ENCODE measurements at regions not wholly inside any gene's neighbourhood (a gene's known extent, or its start where the extent isn't known, plus 50 kb on each side); places are given as distances from the start of the nearest gene placed in this dataset.

GRCh38 chr16:22732959-22733358 is 81.0 kb upstream of the HS3ST2 start:
- Mint-ChIP-seq H3K27me3 (peaks cover 2 to 47% of the 10 kb centered on the region in 2 donors), H3K9me3 (no peaks in the 10 kb centered on the region), H3K36me3 (ENCODE audit: insufficient read depth) (no peaks in the 10 kb centered on the region), H3K4me3 (no peak overlapping the region), H3K4me1 (ENCODE audit: low read depth in 2 of 2) (no peaks in the 10 kb centered on the region), H3K27ac (no peak overlapping the region)
- ATAC-seq (replicated peaks): no peak
- no peak for DNase-seq

GRCh38 chr16:22734368-22734767 is 79.6 kb upstream of the HS3ST2 start:
- Mint-ChIP-seq H3K4me1 (ENCODE audit: low read depth in 2 of 2) (no peaks in the 10 kb centered on the region), H3K27me3 (peaks cover 0 to 41% of the 10 kb centered on the region in 2 donors), H3K9me3 (no peaks in the 10 kb centered on the region), H3K4me3 (no peak overlapping the region), H3K36me3 (ENCODE audit: insufficient read depth) (no peaks in the 10 kb centered on the region), H3K27ac (no peak overlapping the region)
- DNase-seq: no peak
- no peak for ATAC-seq (replicated peaks)

GRCh38 chr16:22736791-22737190 is 77.2 kb upstream of the HS3ST2 start:
- Mint-ChIP-seq H3K36me3 (ENCODE audit: insufficient read depth) (no peaks in the 10 kb centered on the region), H3K4me3 (no peak overlapping the region), H3K4me1 (ENCODE audit: low read depth in 2 of 2) (no peaks in the 10 kb centered on the region), H3K27me3 (peaks cover 11 to 42% of the 10 kb centered on the region in 2 donors), H3K9me3 (no peaks in the 10 kb centered on the region), H3K27ac (no peak overlapping the region)
- DNase-seq: no peak
- ATAC-seq (replicated peaks): no peak

GRCh38 chr16:22739077-22739476 is 74.9 kb upstream of the HS3ST2 start:
- H3K36me3 Mint-ChIP-seq (ENCODE audit: insufficient read depth): no peaks in the 10 kb centered on the region
- DNase-seq: no peak
- H3K9me3 Mint-ChIP-seq: peaks cover 2 to 4% of the 10 kb centered on the region in 2 donors
- H3K27me3 Mint-ChIP-seq: peaks cover 15 to 36% of the 10 kb centered on the region in 2 donors
- no peak overlapping the region for H3K4me3 Mint-ChIP-seq
- H3K4me1 Mint-ChIP-seq (ENCODE audit: low read depth in 2 of 2): no peaks in the 10 kb centered on the region
- no peak overlapping the region for H3K27ac Mint-ChIP-seq
- no peak for ATAC-seq (replicated peaks)

GRCh38 chr16:22743401-22743800 is 70.6 kb upstream of the HS3ST2 start:
- Mint-ChIP-seq H3K27me3 (peaks cover 46 to 53% of the 10 kb centered on the region in 2 donors), H3K4me3 (no peak overlapping the region), H3K9me3 (peaks cover 11 to 15% of the 10 kb centered on the region in 2 donors), H3K36me3 (ENCODE audit: insufficient read depth) (no peaks in the 10 kb centered on the region), H3K4me1 (ENCODE audit: low read depth in 2 of 2) (no peaks in the 10 kb centered on the region), H3K27ac (no peak overlapping the region)
- ATAC-seq (replicated peaks) (no peak), DNase-seq (no peak)

- Mint-ChIP-seq H3K27me3 (peaks cover 32 to 56% of the 10 kb centered on the region in 2 donors), H3K36me3 (ENCODE audit: insufficient read depth) (no peaks in the 10 kb centered on the region), H3K4me1 (ENCODE audit: low read depth in 2 of 2) (no peaks in the 10 kb centered on the region), H3K4me3 (no peak overlapping the region), H3K9me3 (peaks cover 0 to 6% of the 10 kb centered on the region in 2 donors), H3K27ac (no peak overlapping the region)
- DNase-seq (no peak), ATAC-seq (replicated peaks) (no peak)
These were observed 62.8 kb upstream of the HS3ST2 start for GRCh38 chr16:22751104-22751667.

- no peak overlapping the region for H3K27ac Mint-ChIP-seq
- no peak for DNase-seq
- no peak overlapping the region for H3K4me3 Mint-ChIP-seq
- H3K36me3 Mint-ChIP-seq (ENCODE audit: insufficient read depth): no peaks in the 10 kb centered on the region
- peaks cover 28 to 61% of the 10 kb centered on the region in 2 donors for H3K27me3 Mint-ChIP-seq
- no peak for ATAC-seq (replicated peaks)
- H3K4me1 Mint-ChIP-seq (ENCODE audit: low read depth in 2 of 2): no peaks in the 10 kb centered on the region
- peaks cover 0 to 3% of the 10 kb centered on the region in 2 donors for H3K9me3 Mint-ChIP-seq
These were observed 62.3 kb upstream of the HS3ST2 start for GRCh38 chr16:22751685-22752084.

GRCh38 chr16:22753451-22753850 is 60.5 kb upstream of the HS3ST2 start:
- DNase-seq (no peak), ATAC-seq (replicated peaks) (no peak)
- no peaks in the 10 kb centered on the region for H3K9me3 Mint-ChIP-seq
- no peak overlapping the region for H3K4me3 Mint-ChIP-seq
- peaks cover 24 to 58% of the 10 kb centered on the region in 2 donors for H3K27me3 Mint-ChIP-seq
- H3K4me1 Mint-ChIP-seq (ENCODE audit: low read depth in 2 of 2): no peaks in the 10 kb centered on the region
- H3K27ac Mint-ChIP-seq: no peak overlapping the region
- no peaks in the 10 kb centered on the region for H3K36me3 Mint-ChIP-seq (ENCODE audit: insufficient read depth)

GRCh38 chr16:22754577-22754976 is 59.4 kb upstream of the HS3ST2 start:
- Mint-ChIP-seq H3K4me1 (ENCODE audit: low read depth in 2 of 2) (no peaks in the 10 kb centered on the region), H3K36me3 (ENCODE audit: insufficient read depth) (no peaks in the 10 kb centered on the region), H3K4me3 (no peak overlapping the region), H3K27ac (no peak overlapping the region), H3K9me3 (no peaks in the 10 kb centered on the region), H3K27me3 (peaks cover 28 to 60% of the 10 kb centered on the region in 2 donors)
- DNase-seq: no peak
- ATAC-seq (replicated peaks): no peak

GRCh38 chr16:22757202-22757601 is 56.8 kb upstream of the HS3ST2 start:
- ATAC-seq (replicated peaks): no peak
- no peak for DNase-seq
- Mint-ChIP-seq H3K27ac (no peak overlapping the region), H3K4me3 (no peak overlapping the region), H3K9me3 (no peaks in the 10 kb centered on the region), H3K36me3 (ENCODE audit: insufficient read depth) (no peaks in the 10 kb centered on the region), H3K4me1 (ENCODE audit: low read depth in 2 of 2) (no peaks in the 10 kb centered on the region), H3K27me3 (peaks cover 23 to 46% of the 10 kb centered on the region in 2 donors)

- H3K27ac Mint-ChIP-seq: no peak overlapping the region
These were observed 51.5 kb upstream of the HS3ST2 start for GRCh38 chr16:22762486-22762885.

GRCh38 chr16:22763437-22764080 is 50.4 kb upstream of the HS3ST2 start:
- Mint-ChIP-seq H3K4me1 (ENCODE audit: low read depth in 2 of 2) (no peaks in the 10 kb centered on the region), H3K4me3 (no peak overlapping the region), H3K9me3 (no peaks in the 10 kb centered on the region), H3K27me3 (peaks cover 23 to 32% of the 10 kb centered on the region in 2 donors), H3K36me3 (ENCODE audit: insufficient read depth) (no peaks in the 10 kb centered on the region), H3K27ac (no peak overlapping the region)
- DNase-seq (no peak), ATAC-seq (replicated peaks) (no peak)

More at GRCh38 chr16:22762486-22762885, 51.5 kb upstream of the HS3ST2 start:
- peaks cover 27 to 42% of the 10 kb centered on the region in 2 donors for H3K27me3 Mint-ChIP-seq
- no peaks in the 10 kb centered on the region for H3K36me3 Mint-ChIP-seq (ENCODE audit: insufficient read depth)
- no peaks in the 10 kb centered on the region for H3K9me3 Mint-ChIP-seq
- H3K4me1 Mint-ChIP-seq (ENCODE audit: low read depth in 2 of 2): no peaks in the 10 kb centered on the region
- no peak for ATAC-seq (replicated peaks)
- no peak for DNase-seq
- no peak overlapping the region for H3K4me3 Mint-ChIP-seq

Measured in effector memory CD8-positive, alpha-beta T cell (primary cell).